Lower leg skin (tissue), 3 donors: ENCODE measurements at regions not wholly inside any gene's neighbourhood (a gene's known extent, or its start where the extent isn't known, plus 50 kb on each side); places are given as distances from the start of the nearest gene placed in this dataset.

Source experiments
- CTCF ChIP-seq, 3 donors: fragments of 450-650 bp; IDR thresholded peaks; one replicate each; pipeline ENCODE4 v1.5.1; 2016; ENCODE audit warnings: antibody characterized with exemption in 3 of 3, mild to moderate bottlenecking in 3 of 3, moderate library complexity in 2 of 3
- POLR2A ChIP-seq, 2 donors: fragments of 450-650 bp; IDR thresholded peaks; one replicate each; pipeline ENCODE4 v1.6.1; 2016 to 2017; ENCODE audit warnings: antibody characterized with exemption in 2 of 2, mild to moderate bottlenecking in 1 of 2, moderate library complexity in 1 of 2

- no peak for TF ChIP-seq POLR2A (IDR thresholded peaks at IDR 0.05)
- TF ChIP-seq CTCF (IDR thresholded peaks at IDR 0.05), result no peak
These were observed 1066.1 kb upstream of the FANCL start for GRCh38 chr2:59307196-59307595.
